ENCODE measurements at regions not wholly inside any gene's neighbourhood (a gene's known extent, or its start where the extent isn't known, plus 50 kb on each side); places are given as distances from the start of the nearest gene placed in this dataset.
"Not testable (repeated sequence)": the region's sequence is repeated elsewhere in the genome, so short reads cannot be mapped to it uniquely, and the experiment has no call there.

DNA sequence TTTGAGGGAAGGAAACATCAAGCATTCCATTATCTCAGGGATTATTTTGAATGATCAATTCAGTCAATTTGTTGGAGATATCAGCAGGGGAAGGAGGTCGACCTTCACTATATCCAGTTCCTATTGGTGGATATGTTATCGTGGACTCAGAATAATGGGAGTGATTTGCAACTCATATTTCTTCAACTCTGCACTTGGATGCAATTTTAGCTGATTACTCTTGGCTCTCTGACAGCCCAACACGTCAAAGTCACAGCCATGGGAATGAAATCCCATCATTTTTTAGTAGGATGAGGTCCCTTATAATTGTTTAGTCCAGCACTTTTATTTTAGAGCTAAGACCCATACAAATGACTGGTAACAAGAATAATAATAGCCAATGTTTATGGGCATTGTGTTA, 371.8 kb upstream of the RPS23 start:
- DNase-seq (ENCODE audit: low spot score), result no peak

DNA sequence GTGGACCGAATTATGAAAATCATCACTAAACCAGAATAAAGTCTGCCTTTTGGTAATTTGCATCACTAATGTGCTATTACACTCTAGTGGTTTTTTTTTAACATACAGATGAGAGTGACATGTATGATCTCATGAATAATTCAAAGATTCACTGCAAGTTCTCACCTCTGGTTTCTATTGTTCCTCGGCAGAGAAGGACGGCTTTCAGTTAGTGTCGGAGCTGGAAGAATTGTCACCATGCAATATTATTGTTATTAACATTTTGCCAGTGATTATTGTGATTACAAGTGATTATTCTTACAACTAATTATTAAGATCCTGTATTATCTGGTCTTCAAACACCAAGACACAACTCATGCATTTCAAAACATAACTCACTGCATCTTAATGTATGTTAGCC, 366.6 kb upstream of the RPS23 start:
- DNase-seq (ENCODE audit: low spot score), result no peak

DNA sequence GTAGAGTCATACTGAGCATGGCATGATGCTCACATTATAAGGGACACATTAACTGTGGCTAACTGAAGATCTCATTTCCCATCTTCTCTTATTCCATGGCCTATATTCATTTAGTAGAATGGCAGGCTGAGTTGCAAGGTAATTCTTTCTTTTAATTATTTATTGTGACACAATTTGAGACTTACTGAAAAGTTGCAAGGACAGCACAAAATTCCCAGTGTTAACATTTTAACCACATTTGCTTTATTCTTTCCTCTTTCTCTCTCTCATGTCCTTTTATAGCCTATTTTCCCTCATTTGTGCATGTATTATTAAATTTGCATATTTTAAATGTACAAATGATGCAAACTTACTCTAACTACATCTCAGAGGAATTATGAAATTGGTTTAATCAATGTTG, 366.1 kb upstream of the RPS23 start:
- DNase-seq (ENCODE audit: low spot score), result no peak

DNA sequence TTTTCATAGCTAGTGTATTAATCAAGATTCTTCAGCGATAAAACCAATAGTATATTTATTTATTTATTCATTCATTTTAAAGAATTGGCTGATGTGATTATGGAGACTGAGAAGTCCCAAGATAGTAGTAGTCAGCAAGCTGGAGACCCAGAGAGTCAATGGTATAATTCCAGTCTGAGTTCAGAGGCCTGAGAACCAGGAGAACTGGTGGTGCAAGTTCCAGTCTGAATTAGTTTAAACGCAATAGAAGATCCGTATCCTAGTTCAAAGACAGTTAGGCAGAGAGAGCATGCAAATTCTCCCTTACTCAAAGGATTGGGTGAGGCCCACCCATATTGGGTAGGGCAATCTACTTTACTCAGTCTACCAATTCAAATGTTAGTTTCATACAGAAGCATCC, 364.2 kb upstream of the RPS23 start:
- no peak for DNase-seq (ENCODE audit: low spot score)

DNA sequence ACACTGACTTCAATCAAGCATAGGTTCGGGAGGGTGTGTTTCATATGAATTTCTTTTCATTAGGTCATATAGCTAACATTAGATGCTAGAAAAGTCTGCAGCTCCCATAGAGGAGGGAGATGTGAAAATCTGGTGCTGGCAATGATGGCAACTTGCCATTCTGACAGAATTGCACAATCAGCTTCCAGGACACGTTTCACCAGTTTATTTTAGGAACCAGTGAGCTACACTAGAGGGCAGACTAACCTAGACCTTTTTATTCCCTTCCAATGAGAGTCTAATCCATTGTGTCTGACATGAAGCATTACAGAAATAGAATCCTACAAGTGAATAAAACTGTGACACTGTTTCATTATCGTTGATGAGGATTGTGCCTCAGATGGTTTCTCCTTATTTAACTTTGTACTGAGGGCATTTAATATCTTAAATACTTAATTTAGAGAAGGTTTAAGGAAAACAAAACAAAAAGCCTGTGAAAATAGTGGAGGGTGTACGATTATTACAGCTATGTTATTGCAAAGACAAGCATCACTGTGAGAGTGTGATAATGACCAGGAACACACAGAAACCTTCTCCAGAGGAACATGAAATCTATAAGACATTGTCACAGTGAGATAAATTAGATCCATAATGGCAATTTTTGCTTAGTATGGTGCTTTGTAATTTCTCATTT, 363.3 kb upstream of the RPS23 start:
- DNase-seq (ENCODE audit: low spot score), result peak; percentile 55

DNA sequence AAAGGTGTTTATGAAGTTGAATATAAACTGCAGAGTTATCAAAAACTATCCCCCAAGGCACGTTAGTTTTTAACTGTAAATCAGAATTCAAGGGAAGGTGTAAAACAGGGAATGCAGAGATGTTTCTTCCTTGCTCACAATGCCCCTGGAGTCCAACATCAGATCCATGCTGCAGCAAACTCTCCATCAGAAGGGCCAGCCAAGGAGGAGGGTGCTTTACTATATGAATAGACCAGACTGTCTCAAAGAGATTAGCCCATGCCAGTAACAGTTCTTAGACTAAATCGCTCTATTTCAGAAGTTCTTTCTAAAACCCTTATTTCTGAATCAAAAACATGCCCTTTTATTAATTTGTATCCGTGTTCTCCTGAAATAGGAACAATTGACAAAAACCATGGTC, 362.8 kb upstream of the RPS23 start:
- no peak for DNase-seq (ENCODE audit: low spot score)

DNA sequence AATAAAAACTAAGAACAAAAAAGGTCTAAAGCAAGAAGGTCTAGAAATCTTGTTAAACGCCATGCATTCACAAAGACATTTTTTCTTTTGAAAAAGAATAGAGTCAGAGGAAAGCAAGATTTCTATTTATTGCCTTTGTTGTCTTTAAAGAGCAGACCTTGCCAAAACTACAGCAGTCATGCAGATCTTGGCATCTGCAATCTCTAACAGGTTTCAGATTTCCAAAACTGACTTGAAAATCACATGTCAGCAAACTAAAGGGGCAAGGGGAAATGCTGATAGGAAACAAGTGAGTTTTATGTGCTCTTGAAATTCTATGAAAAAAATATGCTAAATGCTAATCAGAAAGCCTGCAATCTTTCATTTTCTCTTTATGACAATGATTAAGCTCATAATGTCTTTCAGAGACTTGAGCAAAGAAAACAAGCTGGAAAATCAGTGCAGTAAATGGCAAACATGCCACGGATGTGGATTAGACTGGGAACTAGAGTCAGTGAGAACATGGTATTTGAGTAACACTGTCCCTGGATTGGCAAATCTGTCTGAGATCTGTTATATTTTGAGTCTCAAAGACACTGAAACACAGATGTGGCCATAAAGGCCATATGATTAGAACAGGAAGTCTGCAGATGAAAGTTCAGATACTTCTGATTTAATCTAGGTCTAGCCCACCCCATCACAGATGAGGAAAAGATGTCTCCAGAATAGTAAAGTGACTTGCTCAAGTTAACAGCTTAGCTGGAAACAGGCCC, 361.4 kb upstream of the RPS23 start:
- DNase-seq (ENCODE audit: low spot score), result no peak

DNA sequence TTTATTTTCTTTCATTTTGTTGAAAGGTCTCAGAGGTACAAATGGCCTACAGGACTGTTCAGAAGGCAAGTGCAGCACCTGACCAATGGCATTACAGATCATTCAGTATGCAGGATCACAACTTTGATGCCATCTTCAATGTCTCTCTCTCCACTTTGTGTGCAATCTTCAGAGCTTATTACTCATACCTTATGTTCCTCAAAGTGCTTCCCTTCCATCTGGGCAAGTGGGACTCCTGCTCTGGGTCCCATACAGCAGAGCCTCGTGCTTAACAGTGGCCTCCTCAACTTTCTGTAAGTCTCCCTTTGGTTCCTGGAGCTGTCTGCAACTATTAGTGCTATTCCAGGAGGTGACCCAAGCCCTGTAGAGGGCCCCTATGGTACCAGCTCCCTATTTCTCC, 358.4 kb upstream of the RPS23 start:
- DNase-seq (ENCODE audit: low spot score), result no peak

DNA sequence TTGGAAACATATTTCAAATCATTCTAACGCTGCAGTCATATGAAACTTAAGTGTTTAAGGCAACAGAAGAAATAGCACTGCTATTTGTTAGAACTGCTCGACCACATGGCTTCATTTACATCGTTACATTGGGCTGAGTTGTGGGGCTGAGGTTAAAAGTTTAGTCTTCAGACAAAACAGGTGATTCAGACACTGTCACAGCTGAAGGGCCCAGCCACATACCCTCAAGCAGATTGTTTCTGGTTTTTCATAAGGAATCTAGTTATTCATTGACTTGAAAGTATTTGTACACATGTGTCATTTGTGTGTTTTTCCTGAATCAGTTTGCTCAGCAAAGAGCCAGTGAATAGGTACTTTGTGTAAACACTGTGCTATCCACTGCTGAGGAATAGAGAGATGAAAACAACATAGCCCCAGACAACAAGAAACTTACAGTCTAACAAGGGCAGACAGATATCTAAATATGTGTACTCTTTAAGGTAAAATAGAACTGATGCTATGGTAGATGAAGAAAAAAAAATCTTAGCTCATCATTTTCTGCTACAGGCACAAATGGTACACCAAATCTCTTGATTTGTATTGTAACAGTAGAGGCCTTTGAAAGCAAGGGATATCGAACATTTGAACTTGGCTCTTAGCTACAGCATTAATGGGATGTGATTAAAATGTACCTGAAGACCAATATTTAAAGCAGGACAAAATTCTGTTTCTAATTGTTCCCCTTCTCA, 357.6 kb upstream of the RPS23 start:
- DNase-seq (ENCODE audit: low spot score), result peak; percentile 1

DNA sequence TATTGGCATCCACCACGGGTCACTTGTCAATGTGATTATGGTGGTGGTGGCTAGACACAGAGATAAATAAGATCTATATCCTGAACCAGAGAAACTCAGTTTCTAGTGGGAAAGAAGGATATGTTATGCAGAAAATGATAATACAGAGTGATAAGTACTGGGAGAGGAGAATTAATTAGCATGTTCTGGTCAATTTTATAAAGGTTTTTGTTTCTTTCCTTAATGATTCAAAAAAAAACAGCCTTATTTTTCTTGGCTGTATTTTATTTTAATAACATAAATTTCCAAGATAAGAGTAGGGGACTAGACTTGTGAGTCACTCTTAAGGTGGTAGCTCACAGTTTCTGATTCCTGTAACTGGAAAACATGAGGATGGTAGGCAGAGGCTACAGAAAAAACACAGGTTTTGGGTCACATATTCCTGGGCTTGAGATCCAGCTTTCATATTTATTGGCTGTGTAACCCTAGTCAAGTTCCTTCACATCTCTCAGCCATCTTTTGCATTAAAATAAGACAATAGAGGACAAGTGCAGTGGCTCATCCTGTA, 350.3 kb upstream of the RPS23 start:
- no peak for DNase-seq (ENCODE audit: low spot score)

DNA sequence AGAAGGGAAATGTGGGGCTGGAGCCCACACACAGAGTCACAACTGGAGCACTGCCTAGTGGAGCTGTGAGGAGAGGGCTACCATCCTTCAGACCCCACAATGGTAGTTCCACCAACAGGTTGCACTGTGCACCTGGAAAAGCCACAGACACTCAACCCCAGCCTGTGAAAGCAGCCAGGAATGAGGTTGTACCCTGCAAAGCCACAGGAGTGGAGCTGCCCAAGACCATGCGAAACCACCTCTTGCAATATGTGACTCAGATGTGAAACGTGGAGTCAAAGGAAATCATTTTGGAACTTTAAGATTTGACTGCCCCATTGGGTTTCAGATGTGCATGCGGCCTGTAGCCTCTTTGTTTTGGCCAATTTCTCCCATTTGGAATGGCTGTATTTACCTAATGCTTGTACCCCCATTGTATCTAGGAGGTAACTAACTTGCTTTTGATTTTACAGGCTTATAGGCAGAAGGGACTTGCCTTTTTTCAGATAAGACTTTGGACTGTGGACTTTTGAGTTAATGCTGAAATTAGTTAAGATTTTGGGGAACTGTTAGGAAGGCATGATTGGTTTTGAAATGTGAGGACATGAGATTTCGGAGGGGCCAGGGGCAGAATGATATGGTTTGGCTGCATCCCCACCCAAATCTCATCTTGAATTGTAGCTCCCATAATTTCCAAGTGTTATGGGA, 348.9 kb upstream of the RPS23 start:
- not testable (repeated sequence) for DNase-seq (ENCODE audit: low spot score)

DNA sequence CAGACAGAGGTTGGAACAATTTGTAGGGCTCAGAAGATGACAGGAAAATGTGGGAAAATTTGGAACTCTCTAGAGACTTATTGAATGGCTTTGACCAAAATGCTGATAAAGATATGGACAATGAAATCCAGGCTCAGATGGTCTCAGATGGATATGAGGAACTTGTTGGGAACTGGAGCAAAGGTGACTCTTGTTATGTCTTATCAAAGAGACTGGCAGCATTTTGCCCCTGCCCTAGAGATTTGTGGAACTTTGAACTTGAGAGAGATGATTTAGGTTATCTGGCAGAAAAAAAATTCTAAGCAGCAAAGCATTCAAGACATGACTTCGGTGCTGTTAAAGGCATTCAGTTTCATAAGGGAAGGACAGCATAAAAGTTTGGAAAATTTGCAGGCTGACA, 347.9 kb upstream of the RPS23 start:
- DNase-seq (ENCODE audit: low spot score), result not testable (repeated sequence)

DNA sequence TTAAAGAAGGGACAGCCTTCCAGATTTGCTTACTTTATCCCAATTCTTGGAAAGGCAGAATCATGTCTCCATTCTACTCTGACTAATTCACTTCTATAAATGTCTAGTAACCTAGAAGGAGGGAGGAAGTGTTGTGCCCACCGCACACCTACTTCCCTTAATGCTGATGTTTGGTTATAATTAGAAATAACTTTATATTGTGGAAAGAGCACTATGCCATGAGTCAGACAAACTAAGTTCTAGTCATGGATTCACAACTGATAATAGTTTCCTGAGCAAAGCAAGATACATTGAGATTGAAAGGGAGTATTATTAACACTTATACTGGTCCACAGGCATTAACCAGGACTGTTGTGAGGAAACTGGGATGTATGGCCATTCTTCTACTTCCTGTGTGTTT, 345.9 kb upstream of the RPS23 start:
- DNase-seq (ENCODE audit: low spot score), result no peak

DNA sequence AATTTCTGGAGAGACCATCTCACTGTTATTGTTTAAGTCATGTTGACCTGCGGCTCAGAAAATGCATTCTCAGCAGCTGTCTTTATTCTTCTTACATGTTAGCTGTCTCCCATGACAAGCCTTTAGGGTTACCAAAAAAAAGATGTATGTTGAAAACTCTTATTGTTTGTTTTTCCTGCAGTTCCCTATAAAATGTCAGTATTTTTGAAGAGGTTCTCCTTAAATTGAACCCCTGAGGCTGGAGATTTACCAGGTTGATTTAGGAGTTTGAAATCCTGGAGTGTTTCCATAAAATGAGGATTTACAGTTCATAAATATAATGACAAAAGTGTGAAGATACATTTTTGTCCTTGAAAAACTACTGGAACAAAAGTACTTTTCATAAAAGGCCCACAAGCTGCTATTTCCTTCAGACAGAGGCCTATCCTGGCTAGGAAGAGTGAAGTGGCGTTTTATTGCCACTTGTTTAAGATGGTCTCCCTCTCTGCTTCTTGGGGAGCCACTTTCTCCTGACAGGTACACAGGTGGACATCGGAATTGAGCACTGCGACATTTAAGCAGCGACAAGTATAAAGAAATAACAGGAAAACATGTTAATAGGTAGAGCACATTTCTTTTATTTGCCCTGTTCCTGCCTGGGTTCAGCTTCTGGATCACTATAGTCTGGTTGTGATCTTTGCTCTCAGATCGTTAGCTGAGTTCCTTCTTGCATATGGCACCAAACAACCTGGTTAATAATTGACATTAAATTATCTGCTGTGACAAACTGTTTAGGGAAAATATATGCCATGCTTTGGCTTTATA, 344.8 kb upstream of the RPS23 start:
- no peak for DNase-seq (ENCODE audit: low spot score)

DNA sequence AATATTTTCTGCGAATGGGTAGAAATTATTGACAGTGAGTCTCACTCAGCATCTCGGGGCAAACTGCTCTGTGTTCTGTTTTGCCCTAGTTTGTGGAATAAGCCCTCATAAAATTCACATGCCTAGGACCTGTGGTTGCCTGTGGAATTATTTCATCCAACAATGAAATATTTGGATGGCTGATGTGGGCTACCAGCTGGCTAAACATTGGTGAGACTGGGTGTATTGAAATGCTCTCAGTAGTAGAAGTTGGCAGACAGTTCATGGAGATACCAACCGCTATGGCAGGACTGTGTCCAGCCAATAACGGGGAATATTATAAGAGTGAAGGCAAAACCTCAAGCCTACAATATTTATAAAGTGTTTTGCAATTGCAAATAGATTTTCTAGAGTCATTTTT, 344.1 kb upstream of the RPS23 start:
- DNase-seq (ENCODE audit: low spot score), result no peak

DNA sequence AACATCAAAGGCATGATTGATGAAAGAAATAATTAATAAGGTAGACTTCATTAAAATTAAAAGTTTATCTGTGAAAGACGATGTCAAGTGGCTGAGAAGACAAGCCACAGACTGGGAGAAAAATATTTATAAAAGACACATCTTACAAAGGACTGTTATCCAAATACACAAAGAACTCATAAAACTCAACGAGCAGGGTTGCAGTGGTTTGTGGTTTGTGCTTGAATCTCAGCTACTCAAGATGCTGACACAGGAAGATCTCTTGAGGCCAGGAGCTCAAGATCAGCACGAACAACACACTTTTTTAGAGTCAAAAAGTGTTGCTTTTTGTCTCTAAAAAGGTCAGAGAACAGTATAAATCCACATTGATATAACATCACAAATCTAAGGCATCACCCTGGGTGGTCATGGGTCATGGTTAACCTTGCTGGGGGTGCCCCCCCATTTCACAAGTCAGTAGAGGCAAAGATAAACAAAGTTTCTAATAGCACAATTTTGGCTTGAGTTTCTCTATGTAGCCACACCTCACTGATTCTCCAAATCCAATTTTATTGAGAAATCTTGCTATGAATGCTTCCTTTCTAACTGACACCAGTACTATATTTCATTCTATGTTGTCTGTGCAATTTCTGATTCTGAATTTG, 342.9 kb upstream of the RPS23 start:
- DNase-seq (ENCODE audit: low spot score), result no peak

DNA sequence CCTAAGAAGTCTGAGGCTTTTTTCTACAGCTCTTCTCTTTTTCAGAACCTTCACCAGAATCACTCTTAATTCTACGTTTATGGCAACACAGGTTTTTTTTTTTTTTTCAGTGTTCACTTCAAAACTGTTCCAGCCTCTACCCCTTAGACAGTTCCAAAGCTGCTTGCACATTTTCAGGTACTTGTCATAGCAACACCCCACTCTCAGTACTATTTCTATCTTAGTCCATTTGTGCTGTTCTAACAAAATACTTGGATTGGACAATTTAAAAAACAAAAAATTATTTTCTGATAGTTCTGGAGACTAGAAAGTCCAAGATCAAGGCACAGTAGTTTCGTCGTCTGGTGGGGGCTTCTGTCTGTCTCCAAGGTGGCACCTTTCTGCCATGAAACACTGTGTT, 340.9 kb upstream of the RPS23 start:
- DNase-seq (ENCODE audit: low spot score), result no peak

DNA sequence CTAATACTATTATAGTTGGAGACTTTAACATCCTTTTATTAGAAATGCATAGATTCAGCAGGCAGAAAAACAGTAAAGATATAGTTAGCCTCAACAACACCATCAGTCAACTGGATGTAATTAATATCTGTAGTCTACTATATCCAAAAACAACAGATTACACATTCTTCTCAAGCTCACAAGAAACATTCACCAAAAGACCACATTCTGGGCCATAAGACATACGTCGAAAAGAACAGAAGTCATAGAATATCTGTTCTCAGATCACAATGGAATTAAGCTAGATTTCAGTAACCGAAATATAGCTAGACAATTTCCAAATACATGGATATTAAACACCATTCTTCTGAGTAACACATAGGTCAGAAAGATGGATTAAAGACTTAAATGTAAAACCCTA, 336.6 kb upstream of the RPS23 start:
- DNase-seq (ENCODE audit: low spot score), result no peak

DNA sequence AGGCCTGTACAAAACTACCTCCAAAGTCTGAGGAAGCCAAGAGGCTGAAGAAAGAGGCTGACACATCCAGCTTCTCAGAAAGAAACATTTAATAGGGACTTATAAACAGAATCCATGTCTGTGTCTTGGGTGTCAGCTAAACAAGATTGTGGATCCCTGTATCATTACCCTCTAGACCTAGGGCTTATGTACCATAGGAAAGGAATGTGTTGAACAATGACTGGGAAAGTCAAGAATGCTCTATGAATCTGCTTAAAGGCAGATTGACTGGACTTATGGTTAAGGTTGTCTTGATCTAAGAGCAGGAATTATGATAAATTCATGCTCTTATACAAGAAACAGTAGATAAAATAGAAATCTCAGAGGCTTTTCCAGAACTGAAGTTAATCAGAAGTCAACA, 335.7 kb upstream of the RPS23 start:
- no peak for DNase-seq (ENCODE audit: low spot score)

DNA sequence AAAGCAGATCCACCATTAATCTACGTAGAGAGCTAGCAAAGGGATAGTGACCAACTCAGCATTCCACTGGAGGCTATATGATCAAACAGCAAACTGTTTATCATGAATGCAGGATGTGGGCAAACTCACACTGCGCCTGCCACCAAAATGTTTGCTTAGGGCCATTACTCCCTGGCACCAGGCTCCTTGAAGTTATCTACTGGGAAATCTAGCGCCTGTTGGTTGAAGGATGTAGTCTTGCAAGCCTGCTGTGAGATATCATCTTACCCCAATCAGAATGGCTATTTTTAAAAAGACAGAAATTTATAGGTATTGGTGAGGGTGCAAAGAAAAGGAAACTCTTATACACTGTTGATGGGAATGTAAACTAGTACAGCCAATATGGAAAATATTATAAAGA, 332.5 kb upstream of the RPS23 start:
- DNase-seq (ENCODE audit: low spot score), result no peak

DNA sequence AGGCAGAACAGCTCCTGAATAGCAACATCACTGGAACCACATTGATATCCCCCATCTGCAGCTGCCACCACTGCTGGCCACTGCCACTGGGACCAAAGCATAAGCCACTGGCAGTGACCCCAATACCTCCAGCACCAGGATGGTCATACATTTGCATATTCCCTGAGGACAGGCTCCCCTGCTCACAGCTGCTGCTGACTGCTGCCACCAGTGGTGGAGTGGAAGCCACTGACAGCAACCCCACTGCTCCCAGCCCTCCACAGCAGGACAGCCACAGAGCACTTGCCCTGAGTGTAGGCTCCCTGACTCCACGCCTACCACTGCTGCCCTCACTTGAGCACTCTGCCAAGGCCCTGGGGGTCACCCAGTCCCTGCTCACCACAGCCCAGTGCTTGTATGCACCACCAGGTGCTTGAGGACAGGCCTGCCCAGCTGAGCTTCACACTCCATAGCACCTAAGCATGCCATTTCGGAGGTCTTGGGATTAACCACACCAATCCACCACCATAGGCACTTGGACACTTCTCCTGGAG, 327.4 kb upstream of the RPS23 start:
- DNase-seq (ENCODE audit: low spot score), result no peak

Measured in activated CD4-positive, alpha-beta T cell treated with anti-CD3 and anti-CD28 coated beads, Interleukin-2, Interleukin-4, amounts not matched to agents 100 ng/mL and 50 ng/mL, durations not matched to agents 16 hours and 8 hours (primary cell).